ENCODE measurements at regions not wholly inside any gene's neighbourhood (a gene's known extent, or its start where the extent isn't known, plus 50 kb on each side); places are given as distances from the start of the nearest gene placed in this dataset.

- no peak for DNase-seq (ENCODE audit: low read depth)
- no peak for TF ChIP-seq MYC (IDR thresholded peaks at IDR 0.05; ENCODE audit: low read depth, low read length)
- TF ChIP-seq, protein P1, sequence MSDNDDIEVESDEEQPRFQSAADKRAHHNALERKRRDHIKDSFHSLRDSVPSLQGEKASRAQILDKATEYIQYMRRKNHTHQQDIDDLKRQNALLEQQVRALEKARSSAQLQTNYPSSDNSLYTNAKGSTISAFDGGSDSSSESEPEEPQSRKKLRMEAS (IDR thresholded peaks at IDR 0.05; ENCODE audit: low read depth, low read length) = no peak
- TF ChIP-seq POLR2A (IDR thresholded peaks at IDR 0.05; ENCODE audit: extremely low read depth, insufficient read length) = no peak
- no peak for TF ChIP-seq CTCF (IDR thresholded peaks at IDR 0.05; ENCODE audit: low read depth, low read length)
- H3K4me3 ChIP-seq (ENCODE audit: low read depth, low read length) = no peak overlapping the region
Measured at GRCh38 chr2:6074089-6074643, 382.0 kb downstream of the SOX11 start.

GRCh38 chr2:6077585-6077984, 385.4 kb downstream of the SOX11 start:
- H3K4me3 ChIP-seq (ENCODE audit: low read depth, low read length) = no peak overlapping the region
- TF ChIP-seq, protein P1 (IDR thresholded peaks at IDR 0.05; ENCODE audit: low read depth, low read length) = no peak
- TF ChIP-seq MYC (IDR thresholded peaks at IDR 0.05; ENCODE audit: low read depth, low read length) (no peak), POLR2A (IDR thresholded peaks at IDR 0.05; ENCODE audit: extremely low read depth, insufficient read length) (no peak), CTCF (IDR thresholded peaks at IDR 0.05; ENCODE audit: low read depth, low read length) (no peak)
- no peak for DNase-seq (ENCODE audit: low read depth)

DNA sequence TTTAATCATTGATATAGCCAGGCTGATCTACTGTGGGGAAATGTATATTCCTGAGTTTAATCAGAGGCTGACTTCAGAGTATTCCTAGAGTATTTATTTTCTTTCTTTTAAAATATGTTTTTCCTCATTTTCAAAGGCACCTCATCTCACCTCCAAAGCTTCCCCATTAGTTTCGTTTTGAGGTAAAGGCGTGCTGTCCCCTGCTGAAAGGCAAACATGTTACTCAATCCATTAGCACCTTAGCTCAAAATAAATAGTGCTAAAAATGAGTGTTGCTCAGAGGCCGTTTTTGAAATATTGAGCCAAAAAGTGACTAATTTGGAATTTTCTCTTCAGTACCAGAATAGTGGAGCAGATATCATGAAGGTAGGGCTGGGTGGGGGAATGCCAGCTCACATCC, 386.2 kb downstream of the SOX11 start:
- TF ChIP-seq MYC (IDR thresholded peaks at IDR 0.05; ENCODE audit: low read depth, low read length) (no peak), CTCF (IDR thresholded peaks at IDR 0.05; ENCODE audit: low read depth, low read length) (no peak), POLR2A (IDR thresholded peaks at IDR 0.05; ENCODE audit: extremely low read depth, insufficient read length) (no peak)
- TF ChIP-seq, protein P1 (IDR thresholded peaks at IDR 0.05; ENCODE audit: low read depth, low read length) = no peak
- H3K4me3 ChIP-seq (ENCODE audit: low read depth, low read length) = no peak overlapping the region

DNA sequence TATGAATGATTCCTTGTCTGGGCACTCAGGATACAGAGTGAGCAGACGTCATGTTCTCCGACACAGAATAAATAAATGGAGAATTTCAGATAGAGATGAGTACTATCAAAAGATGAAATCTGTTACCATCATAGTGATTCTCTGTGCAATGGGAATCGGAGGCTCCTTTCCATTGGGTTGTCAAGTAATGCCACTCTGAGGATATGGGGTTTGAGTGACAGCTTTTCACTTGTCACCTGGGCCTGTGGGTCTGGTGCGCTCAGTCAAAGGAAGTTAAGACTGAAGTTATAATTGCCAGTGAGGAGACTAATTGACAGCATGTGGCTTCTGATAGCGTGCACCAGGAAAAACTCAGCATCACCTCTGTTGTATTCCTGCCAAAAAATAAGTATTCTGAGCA, 387.2 kb downstream of the SOX11 start:
- TF ChIP-seq CTCF (IDR thresholded peaks at IDR 0.05; ENCODE audit: low read depth, low read length) (no peak), POLR2A (IDR thresholded peaks at IDR 0.05; ENCODE audit: extremely low read depth, insufficient read length) (no peak), MYC (IDR thresholded peaks at IDR 0.05; ENCODE audit: low read depth, low read length) (no peak)
- TF ChIP-seq, protein P1 (IDR thresholded peaks at IDR 0.05; ENCODE audit: low read depth, low read length) = no peak
- no peak for DNase-seq (ENCODE audit: low read depth)

More for the DNA sequence above, 386.2 kb downstream of the SOX11 start:
- DNase-seq (ENCODE audit: low read depth) = no peak

GRCh38 chr2:6080932-6081753, 389.0 kb downstream of the SOX11 start:
- H3K4me3 ChIP-seq (ENCODE audit: low read depth, low read length) = no peak overlapping the region
- TF ChIP-seq CTCF (IDR thresholded peaks at IDR 0.05; ENCODE audit: low read depth, low read length) (no peak), MYC (IDR thresholded peaks at IDR 0.05; ENCODE audit: low read depth, low read length) (no peak), POLR2A (IDR thresholded peaks at IDR 0.05; ENCODE audit: extremely low read depth, insufficient read length) (no peak)
- TF ChIP-seq, protein P1 (IDR thresholded peaks at IDR 0.05; ENCODE audit: low read depth, low read length) = no peak
- no peak for DNase-seq (ENCODE audit: low read depth)

More for the DNA sequence above, 387.2 kb downstream of the SOX11 start:
- no peak overlapping the region for H3K4me3 ChIP-seq (ENCODE audit: low read depth, low read length)
